GM19239 (cell line): ENCODE measurements at regions not wholly inside any gene's neighbourhood (a gene's known extent, or its start where the extent isn't known, plus 50 kb on each side); places are given as distances from the start of the nearest gene placed in this dataset.

Experiments
- DNase-seq: peaks from one replicate; pipeline ENCODE4 v3.0.0; 2011; ENCODE audit warnings: low spot score; ENCODE audit not compliant: insufficient read length
- FAIRE-seq: peaks from 2 replicates; lab custom pipeline; 2011; peaks lifted over from hg19 to GRCh38; lab: Jason Lieb, UNC

GRCh38 chr18:46289931-46290330 lies 185.7 kb downstream of the HAUS1 start:
- no peak for FAIRE-seq
- DNase-seq = no peak

DNA sequence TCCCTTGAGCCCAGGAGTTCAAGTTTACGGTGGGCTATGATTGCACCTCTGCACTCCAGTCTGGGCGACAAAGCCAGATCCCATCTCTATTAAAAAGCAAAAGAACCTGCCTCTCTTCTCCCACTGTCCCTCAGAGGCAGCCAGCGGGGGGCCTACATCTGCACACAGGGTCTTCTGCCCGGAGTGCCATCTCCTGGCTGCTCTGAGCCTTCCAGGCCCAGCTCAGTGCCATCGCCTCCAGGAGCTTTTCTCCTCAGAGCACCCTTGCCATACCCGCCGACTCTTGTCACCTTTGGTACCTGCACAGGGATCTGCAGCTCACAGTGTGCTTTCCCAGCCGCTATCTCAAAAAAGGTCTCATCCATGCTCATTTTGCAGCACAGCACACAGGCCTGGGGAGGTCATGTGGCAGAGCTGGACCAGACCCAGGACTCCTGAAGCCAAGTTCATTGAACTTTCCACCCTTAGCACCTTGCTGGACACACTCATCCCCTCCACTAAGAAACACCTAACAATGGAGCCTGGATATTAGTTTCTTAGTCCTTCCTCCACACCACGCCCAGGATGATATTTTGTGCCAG lies 186.3 kb downstream of the HAUS1 start:
- no peak for DNase-seq
- no peak for FAIRE-seq

- no peak for DNase-seq
- FAIRE-seq = no peak
These were observed 187.0 kb downstream of the HAUS1 start for GRCh38 chr18:46291149-46291548.

DNA sequence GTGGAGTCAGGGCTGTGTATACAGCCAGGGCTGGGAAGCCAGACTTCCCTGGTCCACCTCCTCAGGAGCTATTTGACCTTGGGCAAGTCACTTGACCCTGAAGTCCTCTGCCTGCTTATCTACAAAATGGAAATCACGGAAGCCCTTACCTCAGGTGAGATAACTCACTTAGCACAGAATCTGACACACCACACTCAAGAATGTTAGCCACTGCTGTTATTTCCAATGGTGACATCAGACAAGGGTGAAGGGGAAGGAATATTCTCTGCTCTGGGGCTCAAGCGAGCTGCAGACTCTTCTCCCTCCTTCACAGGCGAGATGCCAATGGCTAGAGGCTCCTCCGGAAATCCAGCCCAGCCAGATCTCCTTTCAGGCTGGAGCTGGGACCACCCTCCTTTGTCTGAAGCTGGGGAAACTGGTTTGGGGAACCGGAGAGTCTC lies 189.6 kb downstream of the HAUS1 start:
- FAIRE-seq (no peak), DNase-seq (no peak)

- no peak for DNase-seq
- no peak for FAIRE-seq
These were observed 190.1 kb downstream of the HAUS1 start for GRCh38 chr18:46294318-46294717.

GRCh38 chr18:46294751-46295150 lies 190.6 kb downstream of the HAUS1 start:
- FAIRE-seq (no peak), DNase-seq (no peak)

GRCh38 chr18:46295416-46295815 lies 191.2 kb downstream of the HAUS1 start:
- DNase-seq (no peak), FAIRE-seq (no peak)

DNA sequence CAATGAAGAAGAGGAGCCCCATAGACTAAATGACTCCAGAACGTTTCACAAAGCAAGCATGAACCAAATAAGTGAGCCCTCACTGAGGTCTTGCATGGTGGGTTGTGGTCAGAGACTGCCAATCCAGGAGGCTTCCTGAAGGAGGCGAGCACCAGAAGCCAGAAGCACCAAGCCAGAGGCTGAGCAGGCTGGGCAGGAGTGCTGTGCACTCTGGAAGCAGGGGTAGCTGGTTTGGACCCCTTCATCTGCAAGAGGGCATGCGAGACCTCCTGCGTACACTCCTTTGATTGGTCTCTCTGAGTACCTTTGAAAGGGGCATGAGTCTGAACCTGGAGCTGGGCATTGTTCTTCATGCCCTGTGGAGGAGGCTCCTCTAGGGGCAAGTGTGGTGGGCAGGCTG lies 192.5 kb downstream of the HAUS1 start:
- DNase-seq (no peak), FAIRE-seq (no peak)

GRCh38 chr18:46297124-46297523 lies 192.9 kb downstream of the HAUS1 start:
- DNase-seq = no peak
- FAIRE-seq = no peak

DNA sequence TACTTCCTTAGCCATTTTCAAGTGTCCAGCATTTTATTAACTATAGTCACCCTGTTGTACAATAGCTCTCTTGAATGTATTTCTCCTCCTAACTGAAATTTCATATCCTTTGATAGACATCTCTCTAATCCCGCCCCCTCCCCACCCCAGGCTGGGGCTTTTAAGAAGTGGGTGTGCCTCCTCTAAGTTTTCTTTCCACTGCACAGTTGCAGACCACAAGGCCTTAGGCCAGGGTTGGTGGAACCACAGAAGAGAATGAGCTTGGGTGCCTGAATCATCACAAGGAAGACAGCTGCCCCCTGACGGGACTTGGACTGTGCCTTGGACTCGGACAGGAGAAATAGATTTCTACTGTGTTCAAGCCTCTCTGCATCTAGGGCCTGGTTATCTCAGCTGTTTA lies 193.4 kb downstream of the HAUS1 start:
- FAIRE-seq = no peak
- DNase-seq = no peak

DNA sequence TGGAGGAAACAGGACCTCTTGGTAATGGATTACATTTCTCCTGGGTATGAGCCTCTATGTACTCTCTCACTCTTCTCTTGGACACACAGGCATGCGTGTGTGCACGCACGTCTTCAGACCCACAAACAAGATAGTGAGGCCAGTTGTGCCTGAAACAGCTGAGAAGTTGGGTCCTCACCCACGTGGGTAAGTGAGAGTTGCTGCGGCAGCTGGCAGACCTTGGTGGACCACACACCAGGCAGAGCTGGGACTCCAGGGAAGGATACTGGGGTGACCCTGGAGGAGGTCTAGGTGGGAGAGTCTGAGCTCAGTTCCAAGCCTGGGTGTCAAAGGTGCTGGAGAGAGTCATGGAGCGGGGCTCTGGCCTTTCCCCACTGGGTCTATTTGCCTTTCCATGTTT lies 194.3 kb downstream of the HAUS1 start:
- DNase-seq (no peak), FAIRE-seq (no peak)

- FAIRE-seq = no peak
- no peak for DNase-seq
These were observed 195.4 kb downstream of the HAUS1 start for GRCh38 chr18:46299465-46300008.

GRCh38 chr18:46301081-46301480 lies 196.9 kb downstream of the HAUS1 start:
- DNase-seq (no peak), FAIRE-seq (no peak)

DNA sequence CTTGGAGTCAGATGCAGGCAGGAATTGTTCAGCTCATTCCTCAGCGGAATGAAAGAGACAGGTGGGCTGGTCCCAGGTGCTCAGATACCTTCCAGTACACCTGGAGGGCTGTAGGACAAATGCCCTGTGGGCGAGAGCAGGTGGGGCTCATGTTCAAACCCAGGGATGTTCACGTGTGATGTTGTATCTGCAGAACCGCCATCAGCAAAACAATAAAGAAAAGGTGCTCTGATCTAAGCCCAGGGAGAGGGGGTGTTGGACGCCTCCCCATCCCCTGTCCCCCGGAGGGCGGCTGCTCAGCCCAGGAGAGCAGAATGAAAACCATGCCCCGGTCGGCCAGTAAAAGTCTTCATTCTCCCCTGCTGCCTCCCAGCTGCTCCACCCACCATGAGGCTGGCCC lies 197.4 kb downstream of the HAUS1 start:
- no peak for FAIRE-seq
- DNase-seq = no peak

DNA sequence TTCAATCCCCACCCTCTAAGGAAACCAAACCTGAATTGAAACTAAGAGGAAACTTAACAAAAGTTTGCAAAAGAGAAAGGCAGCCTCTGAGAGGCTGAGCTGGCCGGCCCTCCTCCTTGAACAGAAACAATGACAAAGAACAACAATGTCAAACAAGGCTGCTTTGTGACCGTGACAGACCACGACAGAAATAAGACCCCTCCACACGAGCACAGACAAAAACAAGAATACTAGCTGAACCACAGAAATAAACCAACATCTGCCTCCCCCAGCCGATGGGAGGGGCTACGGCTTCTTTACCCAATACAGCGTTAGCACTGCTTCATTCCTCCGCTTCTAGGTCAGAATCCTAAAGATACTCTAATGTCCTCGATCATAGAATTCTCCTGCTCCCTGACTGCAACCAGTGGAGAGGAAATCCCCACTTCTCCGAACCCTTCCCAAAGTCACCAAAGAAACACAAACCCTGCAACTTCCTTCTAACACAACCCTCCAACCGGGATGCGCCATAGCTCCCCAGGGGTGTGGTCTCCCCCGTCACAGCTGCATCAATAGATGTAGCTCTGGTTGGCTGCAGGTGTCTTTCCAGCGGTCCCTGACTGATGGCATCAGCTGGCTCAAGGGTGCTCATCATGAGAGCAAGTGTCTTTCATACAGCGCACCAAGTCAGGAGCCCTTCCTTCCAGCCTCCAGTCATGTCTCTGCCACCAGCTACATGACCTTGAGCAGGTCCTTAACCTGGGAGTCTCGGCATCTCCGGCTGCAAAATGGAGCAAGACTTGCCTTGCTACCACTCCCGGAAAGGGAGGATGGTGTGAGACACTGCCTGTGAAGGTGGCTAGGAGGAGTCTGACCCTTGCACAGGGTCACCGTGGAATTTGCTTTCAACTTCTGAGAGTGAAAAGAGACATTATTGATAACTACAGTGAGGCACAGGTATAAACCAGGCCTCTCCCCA lies 198.6 kb downstream of the HAUS1 start:
- DNase-seq (no peak), FAIRE-seq (no peak)

GRCh38 chr18:46310258-46310657 lies 206.1 kb downstream of the HAUS1 start:
- DNase-seq = no peak

GRCh38 chr18:46310675-46311345 lies 206.6 kb downstream of the HAUS1 start:
- DNase-seq = no peak
- no peak for FAIRE-seq

More at GRCh38 chr18:46310258-46310657, 206.1 kb downstream of the HAUS1 start:
- FAIRE-seq = no peak

DNA sequence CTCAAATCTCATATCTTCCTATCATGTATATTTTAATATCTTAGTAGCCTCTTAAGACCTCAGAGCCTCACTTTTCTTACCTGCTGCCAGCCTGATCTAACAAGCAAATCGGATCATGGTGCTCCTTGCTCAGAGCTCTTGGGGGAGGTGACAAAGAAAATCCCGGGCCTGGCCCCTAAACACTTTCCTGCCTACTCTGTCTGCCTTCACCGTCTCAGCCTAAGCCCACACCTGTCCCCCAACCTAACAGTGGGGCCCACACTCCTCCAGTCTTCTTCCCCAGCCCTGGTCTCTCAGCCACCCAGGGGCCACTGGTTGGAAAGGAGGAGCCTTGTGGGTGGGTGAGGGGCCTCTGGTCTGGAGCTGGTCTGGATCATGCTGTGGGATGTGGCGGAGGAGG lies 207.3 kb downstream of the HAUS1 start:
- no peak for DNase-seq

DNA sequence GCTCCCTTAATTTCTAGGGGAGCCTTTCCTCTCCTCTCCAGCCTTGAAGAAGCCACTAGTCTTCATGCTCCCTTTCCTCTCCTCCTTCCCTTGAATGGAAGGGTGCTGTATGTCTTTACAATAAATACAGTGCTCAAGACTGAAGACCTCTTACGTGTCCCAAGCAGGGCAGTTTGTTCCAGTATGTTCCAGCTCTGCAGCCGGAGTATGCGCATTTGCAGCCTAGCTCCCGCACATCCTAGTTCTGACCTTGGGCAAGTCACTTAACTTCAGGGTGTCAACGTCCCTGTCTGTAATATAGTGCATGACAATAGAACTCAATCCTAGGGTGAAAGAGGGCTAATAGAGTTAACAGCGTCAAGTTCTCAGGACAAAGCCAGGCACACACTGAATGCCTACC lies 208.0 kb downstream of the HAUS1 start:
- FAIRE-seq = no peak
- DNase-seq = no peak

More for the DNA sequence above, 207.3 kb downstream of the HAUS1 start:
- no peak for FAIRE-seq

- FAIRE-seq = no peak
- no peak for DNase-seq
These were observed 209.3 kb downstream of the HAUS1 start for GRCh38 chr18:46313521-46313920.

DNA sequence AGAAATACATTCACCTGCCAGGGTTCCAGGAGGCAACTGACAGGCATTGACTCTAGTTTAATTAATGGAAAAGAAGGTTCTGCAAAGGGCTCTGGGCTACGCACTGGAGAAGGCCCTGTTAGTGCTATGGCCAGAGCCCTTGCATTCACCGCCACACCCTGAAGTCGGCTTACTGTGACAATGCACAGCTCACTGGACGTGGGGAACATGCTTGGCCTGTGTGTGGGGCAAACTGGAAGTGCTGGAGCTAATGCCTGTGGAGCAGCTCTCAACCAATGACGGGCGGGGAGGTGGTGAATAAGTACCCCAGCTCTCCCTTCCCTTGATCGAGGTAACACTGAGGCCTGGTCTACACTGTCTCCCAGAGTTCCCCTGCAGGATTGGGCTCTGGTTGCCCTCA lies 209.8 kb downstream of the HAUS1 start:
- DNase-seq (no peak), FAIRE-seq (no peak)
